H1 (cell line): ENCODE measurements at regions not wholly inside any gene's neighbourhood (a gene's known extent, or its start where the extent isn't known, plus 50 kb on each side); places are given as distances from the start of the nearest gene placed in this dataset.

Experiments
- CTCF ChIA-PET: fragments of 300-600 bp; sonication (Branson Sonifier 250); formaldehyde crosslinking; loops from one replicate; lab custom pipeline; 2021; ENCODE audit not compliant: partially characterized antibody; lab: Charles Lee
- POLR2A ChIA-PET: fragments of 300-600 bp; sonication (Branson Sonifier 250); formaldehyde crosslinking; loops from one replicate; lab custom pipeline; 2021; ENCODE audit warnings: inconsistent platforms; ENCODE audit not compliant: partially characterized antibody; lab: Charles Lee
- DNase-seq, 2 experiments: peaks; one replicate each; pipeline versions ENCODE4 v3.0.0 to v3.0.0-alpha.2; 2010 to 2022; ENCODE audit warnings: low spot score in 2 of 2, low read depth in 1 of 2, mixed read lengths in 1 of 2
- FAIRE-seq: peaks from 2 replicates; lab custom pipeline; 2011; peaks lifted over from hg19 to GRCh38; lab: Jason Lieb, UNC
- H2AFZ ChIP-seq: 2 replicates; pipeline ENCODE4 v1.8.1; 2012; ENCODE audit warnings: low read length, inconsistent platforms
- H2AK5ac ChIP-seq: 2 replicates; pipeline ENCODE4 v1.6.1; 2013; ENCODE audit warnings: low read depth, low read length
- H2BK120ac ChIP-seq: replicated peaks from 2 replicates; pipeline ENCODE3; 2013; ENCODE audit warnings: low read depth, low read length, inconsistent platforms
- H2BK12ac ChIP-seq: 2 replicates; pipeline ENCODE4 v1.6.1; 2013; ENCODE audit warnings: low read depth, low read length
- H2BK15ac ChIP-seq: 2 replicates; pipeline ENCODE4 v1.6.1; 2013; ENCODE audit warnings: low read length
- H2BK20ac ChIP-seq: 2 replicates; pipeline ENCODE4 v1.6.1; 2013; ENCODE audit warnings: low read length
- H2BK5ac ChIP-seq: 2 replicates; pipeline ENCODE4 v1.6.1; 2013; ENCODE audit warnings: low read depth, low read length
- H3K14ac ChIP-seq: 2 replicates; pipeline ENCODE4 v1.6.1; 2013; ENCODE audit warnings: inconsistent platforms; ENCODE audit not compliant: insufficient read length
- H3K18ac ChIP-seq: 2 replicates; pipeline ENCODE4 v1.6.1; 2013; ENCODE audit warnings: low read length; ENCODE audit errors: extremely low read depth
- H3K23ac ChIP-seq: 2 replicates; pipeline ENCODE4 v1.6.1; 2013; ENCODE audit warnings: inconsistent platforms; ENCODE audit not compliant: insufficient read length
- H3K23me2 ChIP-seq: 2 replicates; pipeline ENCODE4 v1.6.1; 2013; ENCODE audit warnings: low read depth, low read length
- H3K27ac ChIP-seq: 2 replicates; pipeline ENCODE4 v1.6.1; 2011; ENCODE audit warnings: low read depth, low read length, inconsistent platforms
- H3K27me3 ChIP-seq, 4 experiments: replicated peaks in 1 of 4; 1 replicate in 1 of 4; 2 replicates in 3 of 4; pipeline versions ENCODE4 v1.6.1 to v1.8.1; 2011 to 2013; ENCODE audit warnings: low read length in 3 of 4, mild to moderate bottlenecking in 3 of 4, inconsistent platforms in 2 of 4, mixed read lengths in 2 of 4, moderate library complexity in 1 of 4; ENCODE audit not compliant: control insufficient read depth in 3 of 4, insufficient read depth in 3 of 4; ENCODE audit errors: extremely low read depth in 1 of 4
- H3K36me3 ChIP-seq, 4 experiments: 2 replicates each; pipeline versions ENCODE4 v1.6.1 to v1.8.1; 2011 to 2013; ENCODE audit warnings: mild to moderate bottlenecking in 4 of 4, low read length in 3 of 4, moderate library complexity in 2 of 4, control low read depth in 1 of 4, inconsistent platforms in 1 of 4; ENCODE audit not compliant: insufficient read depth in 4 of 4, control insufficient read depth in 2 of 4
- H3K4ac ChIP-seq: replicated peaks from 2 replicates; pipeline ENCODE3; 2013; ENCODE audit warnings: low read length, low read depth, mixed read lengths, inconsistent platforms; ENCODE audit not compliant: insufficient read length
- H3K4me1 ChIP-seq, 4 experiments: replicated peaks in 1 of 4; 1 replicate in 1 of 4; 2 replicates in 3 of 4; pipeline versions ENCODE4 v1.6.1 to v1.8.1; 2011 to 2013; ENCODE audit warnings: low read length in 3 of 4, inconsistent platforms in 2 of 4, mixed read lengths in 1 of 4; ENCODE audit not compliant: insufficient read depth in 4 of 4, control insufficient read depth in 3 of 4
- H3K4me2 ChIP-seq, 2 experiments: 2 replicates each; pipeline versions ENCODE4 v1.6.1 to v1.8.1; 2011 to 2013; ENCODE audit warnings: low read depth in 2 of 2, low read length in 2 of 2, control low read depth in 1 of 2, inconsistent platforms in 1 of 2, mild to moderate bottlenecking in 1 of 2; ENCODE audit not compliant: insufficient read depth in 1 of 2
- H3K4me3 ChIP-seq, 4 experiments: fragments of 200-600, 300-600 bp in 1 of 4; sonication (generic), shearing (Covaris generic), sonication (Bioruptor Twin) in 1 of 4; 2 replicates each; pipeline versions ENCODE4 v1.5.1 to v1.8.1; 2011 to 2016; ENCODE audit warnings: low read length in 4 of 4, low read depth in 3 of 4, control low read depth in 2 of 4, inconsistent platforms in 2 of 4, mild to moderate bottlenecking in 2 of 4, mixed read lengths in 1 of 4, moderate library complexity in 1 of 4; ENCODE audit not compliant: insufficient read depth in 2 of 4; ENCODE audit errors: extremely low read depth in 1 of 4
- H3K56ac ChIP-seq: replicated peaks from 2 replicates; pipeline ENCODE3; 2013; ENCODE audit warnings: low read depth, mild to moderate bottlenecking, mixed read lengths, low read length, inconsistent platforms; ENCODE audit not compliant: insufficient read length
- H3K79me1 ChIP-seq: 2 replicates; pipeline ENCODE4 v1.6.1; 2013; ENCODE audit warnings: low read depth, low read length, control low read depth
- H3K79me2 ChIP-seq, 2 experiments: 2 replicates each; pipeline versions ENCODE4 v1.6.1 to v1.8.1; 2012 to 2013; ENCODE audit warnings: low read length in 2 of 2, mild to moderate bottlenecking in 2 of 2, inconsistent platforms in 1 of 2; ENCODE audit not compliant: insufficient read depth in 2 of 2, control insufficient read depth in 1 of 2
- H3K9ac ChIP-seq, 4 experiments: replicated peaks in 1 of 4; 1 replicate in 1 of 4; 2 replicates in 3 of 4; pipeline versions ENCODE4 v1.6.1 to v1.8.1; 2011 to 2013; ENCODE audit warnings: low read depth in 3 of 4, low read length in 3 of 4, control low read depth in 2 of 4, mild to moderate bottlenecking in 2 of 4, moderate library complexity in 2 of 4, inconsistent platforms in 1 of 4; ENCODE audit errors: extremely low read depth in 1 of 4
- H3K9me3 ChIP-seq, 2 experiments: 2 replicates each; pipeline versions ENCODE4 v1.6.1 to v1.8.1; 2012 to 2013; ENCODE audit warnings: mild to moderate bottlenecking in 2 of 2, moderate library complexity in 2 of 2, control low read depth in 1 of 2, inconsistent platforms in 1 of 2, low read depth in 1 of 2, low read length in 1 of 2, mixed read lengths in 1 of 2; ENCODE audit not compliant: insufficient read depth in 2 of 2
- H4K20me1 ChIP-seq, 2 experiments: replicated peaks in 1 of 2; 2 replicates each; pipeline versions ENCODE3 to v1.8.1; 2011 to 2013; ENCODE audit warnings: inconsistent platforms in 2 of 2, low read length in 2 of 2, mild to moderate bottlenecking in 1 of 2; ENCODE audit not compliant: insufficient read depth in 2 of 2, control insufficient read depth in 1 of 2
- H4K5ac ChIP-seq: 2 replicates; pipeline ENCODE4 v1.6.1; 2013; ENCODE audit warnings: low read length, low read depth, mixed read lengths, inconsistent platforms; ENCODE audit not compliant: insufficient read length
- H4K8ac ChIP-seq: 2 replicates; pipeline ENCODE4 v1.8.0; 2013; ENCODE audit warnings: mild to moderate bottlenecking, moderate library complexity, low read length, inconsistent platforms; ENCODE audit not compliant: insufficient read depth; ENCODE audit errors: extremely low read depth
- H4K91ac ChIP-seq: replicated peaks from 2 replicates; pipeline ENCODE3; 2013; ENCODE audit warnings: low read length, mixed read lengths, inconsistent platforms; ENCODE audit not compliant: insufficient read length
- ATF2 ChIP-seq: IDR thresholded peaks from 2 replicates; pipeline ENCODE4 v1.6.1; 2012; ENCODE audit warnings: low read length, inconsistent platforms
- BRCA1 ChIP-seq: IDR thresholded peaks from 2 replicates; pipeline ENCODE4 v1.6.1; 2012; ENCODE audit warnings: low read depth, low read length, improper control_type of control experiment
- CBX5 ChIP-seq: fragments of 300-800, 300-1000 bp; sonication (generic); IDR thresholded peaks from 2 replicates; pipeline ENCODE4 v1.7.1; 2016; ENCODE audit warnings: antibody characterized with exemption, low read length, low read depth
- CBX8 ChIP-seq: fragments of 300-800, 300-1000 bp; sonication (generic); IDR thresholded peaks from 2 replicates; pipeline ENCODE4 v1.7.1; 2016; ENCODE audit warnings: low read depth, low read length, borderline replicate concordance
- FOSL1 ChIP-seq: IDR thresholded peaks from 2 replicates; pipeline ENCODE4 v1.6.1; 2011; ENCODE audit warnings: mild to moderate bottlenecking, low read depth, low read length, moderate library complexity; ENCODE audit not compliant: insufficient read depth
- GABPA ChIP-seq: IDR thresholded peaks from 2 replicates; pipeline ENCODE4 v1.6.1; 2011; ENCODE audit warnings: mild to moderate bottlenecking, low read length, moderate library complexity, borderline replicate concordance; ENCODE audit not compliant: insufficient read depth
- HDAC6 ChIP-seq: IDR thresholded peaks from one replicate; pipeline ENCODE4 v1.7.1; 2012; ENCODE audit warnings: low read depth, mild to moderate bottlenecking, inconsistent platforms, low read length, moderate library complexity
- RAD21 ChIP-seq, 2 experiments: IDR thresholded peaks in 1 of 2; conservative IDR thresholded peaks in 1 of 2; 2 replicates each; pipeline ENCODE4 v1.6.1; 2011; ENCODE audit warnings: low read depth in 2 of 2, low read length in 2 of 2, improper control_type of control experiment in 1 of 2, inconsistent platforms in 1 of 2, mild to moderate bottlenecking in 1 of 2, moderate library complexity in 1 of 2
- SP1 ChIP-seq: IDR thresholded peaks from 2 replicates; pipeline ENCODE4 v1.6.1; 2011; ENCODE audit warnings: low read depth, low read length
- SRF ChIP-seq: IDR thresholded peaks from 2 replicates; pipeline ENCODE4 v1.6.1; 2011; ENCODE audit warnings: mild to moderate bottlenecking, low read depth, low read length, moderate library complexity
- TEAD4 ChIP-seq: IDR thresholded peaks from 2 replicates; pipeline ENCODE4 v1.6.1; 2012; ENCODE audit warnings: low read depth, low read length, inconsistent platforms, mixed read lengths
- WGBS, 2 experiments: shearing (Covaris generic) in 1 of 2; methylation state at CpG; one replicate each; pipeline versions ENCODE4 v1.1.6 to v1.1.7; 2013 to 2015; ENCODE audit warnings: low lambda C conversion rate in 2 of 2, mixed read lengths in 2 of 2, inconsistent platforms in 1 of 2, low coverage in 1 of 2, missing lambda C conversion rate in 1 of 2; ENCODE audit not compliant: insufficient replicate concordance in 2 of 2, insufficient coverage in 1 of 2, insufficient read length in 1 of 2; ENCODE audit errors: extremely low coverage in 1 of 2, missing lambda C conversion rate in 1 of 2; 5-methylcytosine and 5-hydroxymethylcytosine counted together

GRCh38 chr12:30197392-30198057 lies 413.8 kb upstream of the TMTC1 start:
- Histone ChIP-seq H3K79me1 (no peaks in the 10 kb centered on the region), H3K4ac (no peak overlapping the region), H4K91ac (no peak overlapping the region), H3K56ac (no peak overlapping the region), H4K5ac (no peak overlapping the region), H3K4me1 (peaks cover 0 to 5% (median 1%) of the 10 kb centered on the region in 4 experiments; a peak in 1 of 7 replicates), H2BK20ac (no peak overlapping the region), H3K14ac (no peak overlapping the region), H3K79me2 (no peaks in the 10 kb centered on the region), H2BK5ac (no peak overlapping the region), H3K4me3 (no peak overlapping the region), H3K23me2 (peaks cover 8% of the 10 kb centered on the region; the same call in 1 of the 2 replicates), H3K27ac (no peak overlapping the region), H4K20me1 (no peaks in the 10 kb centered on the region), H2AK5ac (no peak overlapping the region), H3K23ac (no peak overlapping the region), H3K4me2 (no peak overlapping the region), H3K27me3 (peaks cover 0 to 2% (median 0%) of the 10 kb centered on the region in 4 experiments; a peak in 3 of 7 replicates), H3K9me3 (no peaks in the 10 kb centered on the region), H4K8ac (no peak overlapping the region), H2BK15ac (no peak overlapping the region), H3K9ac (no peak overlapping the region), H3K36me3 (no peaks in the 10 kb centered on the region), H2BK120ac (no peak overlapping the region), H2AFZ (peak overlapping the region; percentile 49; the same call in 1 of the 2 replicates), H3K18ac (no peak overlapping the region), H2BK12ac (no peak overlapping the region)
- no peak for DNase-seq
- ChIA-PET CTCF (no interaction called here), POLR2A (no interaction called here)
- TF ChIP-seq CBX5 (no peak), SP1 (no peak), GABPA (no peak), FOSL1 (no peak), SRF (no peak), ATF2 (no peak), TEAD4 (no peak), CBX8 (no peak), HDAC6 (no peak), RAD21 (IDR thresholded peaks at IDR 0.05 in 1 of 2, conservative IDR thresholded peaks at IDR 0.05 in 1 of 2; ENCODE audit: low read depth in 2 of 2, low read length in 2 of 2) (no peak), BRCA1 (no peak)
- WGBS, 2 experiments: 86% methylated on average over 6 of the region's 6 CpGs; no CpG with 5 or more reads in 1 of the 2 experiments
- FAIRE-seq: no peak
